LHCN-M2 (cell line): ENCODE measurements at regions not wholly inside any gene's neighbourhood (a gene's known extent, or its start where the extent isn't known, plus 50 kb on each side); places are given as distances from the start of the nearest gene placed in this dataset.

ENCODE experiments used
- DNase-seq: peaks from one replicate; pipeline ENCODE4 v3.0.0-alpha.2; 2012; ENCODE audit warnings: low read depth

DNA sequence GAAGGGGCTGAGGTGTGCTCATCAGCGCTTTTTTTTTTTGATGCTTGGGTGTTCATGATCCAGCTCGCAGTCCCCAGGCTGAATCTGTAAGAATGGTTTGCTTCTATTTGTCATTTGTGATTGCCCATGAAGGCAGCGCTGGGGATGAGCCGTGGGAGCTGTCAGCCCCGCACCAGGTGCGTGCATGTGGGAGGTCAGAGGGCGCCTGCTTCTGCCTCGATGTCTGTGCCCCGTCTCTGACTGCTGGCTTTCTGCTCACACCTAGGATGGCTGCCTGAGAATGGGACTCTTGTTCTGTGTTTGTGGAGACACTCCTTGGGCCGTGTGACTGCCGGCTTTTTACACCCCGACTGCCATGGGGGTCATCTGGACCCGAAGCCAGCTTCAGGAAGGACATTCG lies 141.2 kb upstream of the RTL1 start:
- DNase-seq: no peak

DNA sequence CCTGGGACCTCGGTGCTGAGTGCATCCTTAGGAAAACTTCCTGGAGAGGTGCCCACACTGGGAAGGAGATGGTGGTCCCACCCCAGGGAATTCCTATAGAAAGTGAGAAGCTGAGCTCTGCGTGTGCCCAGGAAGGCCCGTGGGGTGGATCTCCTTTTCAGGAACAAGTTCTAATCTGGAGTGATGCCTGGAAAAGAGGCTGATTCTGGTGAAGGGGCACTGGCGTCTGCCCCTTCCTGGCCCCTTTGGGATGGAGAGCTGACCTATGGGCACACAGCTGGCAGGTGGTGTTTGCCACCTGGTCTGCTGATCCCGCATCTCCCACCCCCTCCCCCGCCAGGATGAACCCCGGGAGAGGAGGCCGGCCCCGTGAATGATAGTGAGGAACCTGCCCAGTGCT lies 142.0 kb upstream of the RTL1 start:
- DNase-seq: no peak

DNA sequence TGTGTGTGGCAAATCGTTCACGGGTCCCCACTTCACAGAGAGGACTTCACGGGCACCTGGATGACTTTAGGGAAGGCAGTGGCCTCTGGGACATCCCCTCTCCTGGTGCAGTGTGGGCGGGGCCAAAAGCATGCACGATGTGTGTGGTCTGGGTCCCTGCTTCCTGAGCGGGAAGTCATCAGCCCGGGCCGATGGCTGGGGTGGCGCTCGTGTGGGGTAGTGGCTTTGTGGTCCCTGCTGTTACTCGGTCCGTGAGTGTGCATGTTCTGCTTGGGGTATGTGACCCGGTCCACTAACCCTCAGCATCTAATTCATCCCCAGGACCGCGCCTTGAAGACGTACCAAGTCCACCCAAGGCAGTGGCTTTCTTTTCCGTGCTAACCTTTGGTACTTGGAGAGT lies 142.5 kb upstream of the RTL1 start:
- DNase-seq: no peak

DNA sequence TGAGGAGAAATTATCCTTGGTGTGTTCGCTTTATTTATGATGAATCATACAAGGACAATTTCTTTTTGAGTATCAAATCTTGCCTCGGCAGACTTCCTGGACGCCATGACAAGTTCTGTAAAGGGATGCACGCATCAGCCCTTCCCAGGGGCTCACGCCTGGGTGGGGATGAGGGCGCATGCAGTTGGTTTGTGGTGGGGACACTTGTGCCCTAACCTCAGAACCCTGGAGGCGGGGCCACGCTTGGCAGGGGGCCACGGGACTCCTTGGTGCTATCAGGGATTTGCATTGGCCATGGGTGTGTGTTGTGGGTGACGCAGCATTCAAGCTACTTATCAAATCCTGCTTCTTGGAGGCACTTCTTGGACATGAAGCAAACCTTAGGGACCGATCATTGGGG lies 143.8 kb upstream of the RTL1 start:
- no peak for DNase-seq

DNA sequence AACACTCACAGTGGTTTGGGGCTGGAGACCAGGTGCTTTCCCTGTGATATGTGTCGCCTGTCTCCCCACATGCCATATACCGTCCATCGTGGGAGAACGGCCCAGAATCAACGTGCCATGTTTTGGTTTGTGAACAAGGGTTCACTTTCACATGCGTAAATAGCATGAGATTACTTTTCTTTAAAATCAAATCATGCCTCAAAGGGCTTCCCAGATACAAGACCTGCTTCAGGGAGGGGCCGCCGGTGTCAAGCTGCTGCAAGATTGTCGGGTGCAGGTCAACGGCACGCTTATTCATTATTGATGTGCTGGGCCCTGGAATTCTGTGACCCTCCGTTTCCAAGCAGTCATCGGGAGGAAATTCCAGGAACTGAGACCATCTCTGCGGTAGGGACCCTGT lies 145.2 kb upstream of the RTL1 start:
- no peak for DNase-seq

DNA sequence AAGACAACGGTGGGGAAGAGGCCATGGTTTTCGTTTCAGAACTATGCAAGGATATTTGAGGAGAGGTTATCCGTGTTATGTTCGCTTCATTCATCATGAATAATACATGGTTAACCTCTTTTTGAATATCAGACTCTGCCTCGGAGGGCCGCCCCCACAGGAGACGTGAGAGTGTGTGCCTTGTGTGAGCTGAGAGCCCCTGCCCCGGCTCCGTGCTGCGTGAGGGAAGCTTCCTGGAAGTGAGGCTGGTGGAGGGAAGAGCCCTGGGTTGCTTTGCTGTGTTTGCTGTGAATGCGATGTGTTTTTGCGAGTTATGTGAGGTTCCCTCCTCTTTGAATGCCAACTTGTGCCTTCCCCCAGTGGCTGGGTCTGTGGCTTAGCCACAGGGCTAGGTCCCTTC lies 146.0 kb upstream of the RTL1 start:
- no peak for DNase-seq

DNA sequence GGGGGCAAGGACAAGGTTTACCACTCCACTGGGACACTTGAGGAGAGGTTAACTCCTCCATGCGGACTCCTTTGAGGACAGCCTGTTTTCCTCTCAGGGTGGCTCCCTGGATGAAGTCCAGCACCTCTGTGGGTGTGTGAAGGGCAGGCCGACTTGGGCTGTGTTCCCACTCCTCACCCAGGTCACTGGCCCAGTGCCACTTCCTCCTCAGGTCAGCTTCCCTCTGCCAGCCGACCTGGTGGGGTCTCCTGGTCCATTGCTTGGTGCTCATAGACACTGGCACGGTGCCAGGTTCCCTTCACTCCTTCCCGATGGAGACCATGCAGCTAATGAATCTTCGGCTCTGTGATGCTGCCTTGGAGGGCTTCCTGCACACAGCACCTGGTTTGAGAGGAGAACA lies 146.4 kb upstream of the RTL1 start:
- DNase-seq: no peak

DNA sequence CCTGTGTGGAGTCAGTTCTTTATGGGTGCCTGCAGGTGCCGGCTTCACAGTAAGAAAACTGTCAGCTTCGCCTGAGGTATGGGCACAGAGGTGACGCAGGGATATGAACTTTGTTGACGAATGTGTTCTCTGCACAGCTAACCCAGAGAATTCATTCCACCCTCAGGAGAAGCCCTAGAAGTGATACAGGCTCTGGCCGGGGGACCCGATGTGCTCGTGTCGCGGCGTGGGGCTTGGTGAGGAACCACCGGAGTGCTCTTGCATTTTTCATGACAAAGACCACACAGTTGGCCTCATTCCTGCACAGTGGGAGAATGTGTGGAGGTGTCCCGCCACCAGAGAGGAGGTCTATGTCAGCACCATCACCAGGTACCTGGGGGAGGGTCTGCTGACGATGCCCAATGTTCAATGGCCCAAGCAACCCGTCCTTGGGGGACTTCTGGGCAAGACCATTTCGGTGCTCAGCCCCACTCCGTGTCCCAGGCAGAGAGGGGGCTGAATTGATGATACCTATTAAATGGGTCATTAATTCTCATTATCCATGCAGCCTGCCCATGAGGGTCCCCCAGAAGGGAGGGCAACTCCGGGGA lies 147.5 kb upstream of the RTL1 start:
- no peak for DNase-seq

DNA sequence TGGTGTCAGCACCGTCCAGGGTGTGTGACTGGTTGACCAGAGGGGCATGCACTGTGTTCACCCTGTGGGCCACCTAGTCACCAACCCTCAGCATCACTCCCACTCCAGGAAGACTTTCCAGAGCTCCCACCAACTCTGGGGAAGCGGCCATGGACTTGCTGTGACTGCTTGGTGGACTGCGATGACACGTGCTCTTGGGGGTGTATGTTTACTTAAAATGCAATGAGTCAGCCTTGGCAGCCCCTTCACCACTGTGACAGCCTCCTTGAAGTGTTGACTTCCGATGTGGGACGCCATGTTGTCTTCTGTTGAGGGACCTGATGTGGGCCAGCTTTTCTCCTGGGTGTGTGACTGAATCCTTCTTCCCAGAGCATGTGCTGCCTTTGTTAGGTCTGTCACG lies 151.1 kb upstream of the RTL1 start:
- no peak for DNase-seq

DNA sequence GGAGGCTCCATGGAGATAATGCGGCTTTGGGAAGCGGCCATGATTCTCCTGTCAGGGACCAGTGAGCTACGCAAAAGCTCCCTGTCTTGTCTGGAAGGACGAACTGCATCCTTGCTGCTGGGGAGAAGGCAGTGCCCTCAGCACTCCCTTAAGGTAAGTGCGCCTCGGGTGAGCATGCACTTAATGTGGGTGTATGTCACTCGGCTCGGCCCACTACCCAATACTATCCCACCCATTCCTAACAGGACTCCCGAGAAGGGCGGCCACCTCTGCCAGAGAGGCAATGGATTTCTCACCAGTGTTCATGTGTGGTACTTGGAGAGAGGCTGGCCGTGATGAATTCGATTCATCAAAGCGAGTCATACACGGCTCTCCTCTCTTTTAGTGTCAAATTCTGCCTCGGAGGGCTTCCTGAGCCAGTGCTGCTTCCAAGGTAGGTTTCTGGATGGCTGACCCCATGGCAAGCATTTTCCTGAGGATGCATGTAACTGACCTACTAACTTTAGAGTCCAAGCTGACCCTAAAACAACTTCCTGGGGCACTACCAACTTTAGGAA lies 151.7 kb upstream of the RTL1 start:
- DNase-seq: no peak

DNA sequence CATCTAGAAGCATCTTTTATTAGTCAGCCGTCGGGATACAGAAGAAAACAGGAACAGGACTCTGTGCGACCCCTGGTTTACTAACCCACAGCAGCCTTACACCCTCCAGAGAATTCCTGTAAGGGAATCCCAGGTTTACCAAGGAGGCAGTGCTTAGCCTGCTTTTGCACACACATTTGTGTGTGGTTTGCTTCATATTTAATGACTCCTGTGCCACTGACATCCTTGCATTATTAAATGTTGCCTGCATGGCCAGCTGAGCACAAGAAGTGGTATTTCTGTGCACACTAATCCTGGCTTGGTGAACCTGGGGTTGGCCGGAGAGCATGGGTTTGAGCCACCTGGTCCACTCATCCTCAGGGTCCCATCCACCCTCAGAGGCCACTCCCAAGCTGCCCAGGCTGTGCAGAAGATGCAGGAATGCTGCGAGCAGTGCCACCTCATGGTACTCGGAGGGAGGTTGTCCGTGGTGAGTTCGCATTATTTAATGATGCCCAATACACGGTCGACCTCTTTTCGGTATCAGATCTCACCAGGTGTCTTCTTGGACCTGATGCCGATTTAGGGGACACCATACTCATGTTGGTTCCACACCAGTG lies 152.4 kb upstream of the RTL1 start:
- DNase-seq: no peak

DNA sequence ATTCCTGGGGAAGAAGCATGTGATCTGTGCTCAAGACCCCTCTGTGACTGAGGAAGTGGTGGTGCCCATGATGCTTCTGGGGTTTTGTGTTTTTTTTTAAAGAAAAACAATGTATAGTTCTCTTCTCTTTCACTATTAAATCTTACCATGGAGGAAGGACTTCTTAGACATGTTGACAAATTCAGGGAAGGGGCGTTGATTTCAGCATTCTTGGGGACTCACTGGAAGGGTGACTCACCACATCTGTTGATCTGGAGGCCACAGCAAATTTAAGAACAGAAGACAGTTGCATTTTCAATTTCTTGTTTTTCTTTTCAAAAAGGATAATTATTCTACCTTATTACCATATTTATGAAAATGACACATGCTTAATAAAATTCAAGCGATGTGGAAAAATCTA lies 152.9 kb upstream of the RTL1 start:
- peak; percentile 31 for DNase-seq

DNA sequence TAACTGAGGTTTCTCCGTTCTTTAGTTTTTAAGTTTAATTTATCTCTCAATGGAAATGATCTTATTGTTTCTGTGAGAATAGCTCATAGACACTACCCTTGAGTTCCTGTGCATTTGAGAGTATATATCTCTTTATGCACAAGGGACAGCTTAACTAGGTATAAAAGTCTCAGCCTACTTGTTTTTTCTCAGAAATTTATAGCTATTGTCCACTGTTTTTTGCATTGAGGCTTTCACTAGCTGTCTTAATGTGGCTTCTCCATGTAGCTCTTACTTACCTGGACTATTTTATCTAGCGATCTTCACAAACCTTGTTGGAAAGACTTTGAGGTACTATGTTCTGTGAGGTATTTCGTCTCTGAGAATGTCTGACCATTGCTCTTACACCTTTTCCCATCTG lies 153.9 kb upstream of the RTL1 start:
- no peak for DNase-seq

DNA sequence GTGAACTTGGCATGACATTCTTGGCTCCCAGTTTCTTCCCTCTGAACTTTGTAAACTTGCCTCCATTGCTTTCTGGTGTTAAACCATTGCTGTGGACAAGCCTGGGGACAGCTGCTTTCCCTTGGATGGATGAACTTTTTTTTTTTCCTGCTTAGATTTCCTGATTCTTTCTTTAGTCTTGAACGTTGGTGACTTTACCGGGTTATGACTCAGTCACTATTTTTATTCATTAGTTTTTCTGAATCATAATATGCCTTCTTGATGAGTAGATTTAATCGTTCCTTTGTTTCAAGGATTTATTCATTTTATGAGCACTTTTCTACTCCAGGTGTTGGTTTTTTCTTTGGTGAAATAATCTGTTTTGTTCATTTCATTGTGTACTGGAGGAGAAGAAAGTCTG lies 155.0 kb upstream of the RTL1 start:
- peak; percentile 66 for DNase-seq

DNA sequence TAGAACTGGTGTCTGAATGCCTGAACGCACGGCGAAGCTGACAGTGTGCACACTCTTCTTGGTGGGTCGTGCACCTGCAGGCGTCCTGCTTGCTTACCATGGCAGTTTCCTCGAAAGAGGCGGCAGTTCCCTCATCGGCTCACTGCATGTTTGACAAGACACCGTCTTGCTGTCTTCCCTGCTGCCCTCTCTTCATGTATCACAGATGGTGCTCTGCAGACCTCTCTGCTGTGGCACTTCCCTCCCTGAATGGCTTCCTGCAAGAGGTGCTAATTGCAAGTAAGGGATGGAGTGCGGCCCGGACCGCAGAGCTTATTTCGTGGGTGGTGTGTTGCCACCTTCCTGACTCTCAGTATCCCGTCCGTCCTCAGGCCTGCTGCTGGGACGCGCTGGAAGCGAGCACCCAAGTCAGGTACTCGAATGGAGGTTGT lies 156.7 kb upstream of the RTL1 start:
- DNase-seq: no peak

DNA sequence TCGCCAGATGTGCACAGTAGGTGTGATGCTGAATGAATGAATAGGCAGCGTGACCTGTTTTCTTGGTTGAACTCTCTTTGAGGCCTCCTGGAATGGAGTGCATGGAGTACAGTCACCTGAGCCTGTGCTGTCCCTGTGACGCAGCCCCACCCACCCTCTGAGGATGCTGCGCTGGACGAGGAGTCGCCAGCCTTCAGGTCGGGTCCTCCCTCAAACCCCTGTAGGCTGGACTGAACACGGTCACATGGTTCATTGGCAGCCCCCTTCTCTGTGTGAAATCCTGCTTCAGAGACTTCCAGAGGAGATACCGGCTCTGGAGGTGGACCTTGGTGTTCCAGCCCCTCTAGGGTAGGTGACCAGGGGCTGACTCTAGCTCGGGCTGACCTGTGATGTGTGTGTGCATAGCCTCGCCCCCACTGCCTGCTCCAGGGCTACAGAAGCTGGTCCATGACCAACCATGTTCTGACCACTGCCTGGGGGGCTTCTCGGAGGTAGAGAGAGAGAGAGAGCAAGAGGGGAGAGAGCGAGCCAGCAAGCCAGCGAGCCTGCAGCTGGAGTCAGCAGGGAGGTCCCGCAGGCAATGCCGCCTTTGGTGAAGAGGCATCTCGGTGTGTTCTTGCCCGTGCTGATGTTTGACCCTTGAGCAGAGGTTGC lies 158.0 kb upstream of the RTL1 start:
- no peak for DNase-seq

DNA sequence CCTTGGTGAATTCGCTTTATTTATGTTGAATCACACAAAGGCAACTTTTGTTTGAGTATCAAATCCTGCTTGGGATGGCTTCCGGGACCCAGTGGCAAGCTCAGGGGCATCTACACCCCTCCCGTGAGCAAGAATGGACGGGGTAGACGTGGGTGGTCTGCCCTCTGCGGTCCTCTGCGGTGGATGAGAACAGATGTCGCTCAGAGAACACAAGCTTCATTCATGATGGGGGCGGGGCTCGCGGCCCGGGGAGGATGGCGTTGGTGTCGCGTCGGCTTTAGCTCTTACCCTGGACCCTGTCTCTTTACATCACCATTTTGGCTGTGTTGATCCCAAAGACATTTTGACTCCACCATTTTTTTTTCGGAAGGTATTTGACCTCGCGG lies 158.5 kb upstream of the RTL1 start:
- no peak for DNase-seq

DNA sequence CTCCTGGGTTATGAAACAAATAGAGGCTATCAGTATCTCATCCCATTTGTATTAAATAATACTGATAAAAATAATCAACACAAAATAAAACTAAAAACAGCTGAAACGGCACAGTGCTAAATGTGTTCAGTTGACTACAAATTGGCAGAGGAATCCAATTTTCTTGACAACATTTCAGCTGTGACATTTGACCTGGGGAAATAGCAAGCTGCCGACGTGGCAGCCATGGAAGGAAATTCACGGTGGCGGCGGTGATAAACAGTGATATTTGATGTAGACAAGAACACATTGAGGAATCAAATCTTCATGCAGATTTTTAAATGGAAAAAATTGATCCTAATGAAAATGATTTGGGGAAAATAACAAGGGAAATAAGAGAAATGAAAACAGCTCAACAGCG lies 159.1 kb upstream of the RTL1 start:
- no peak for DNase-seq

DNA sequence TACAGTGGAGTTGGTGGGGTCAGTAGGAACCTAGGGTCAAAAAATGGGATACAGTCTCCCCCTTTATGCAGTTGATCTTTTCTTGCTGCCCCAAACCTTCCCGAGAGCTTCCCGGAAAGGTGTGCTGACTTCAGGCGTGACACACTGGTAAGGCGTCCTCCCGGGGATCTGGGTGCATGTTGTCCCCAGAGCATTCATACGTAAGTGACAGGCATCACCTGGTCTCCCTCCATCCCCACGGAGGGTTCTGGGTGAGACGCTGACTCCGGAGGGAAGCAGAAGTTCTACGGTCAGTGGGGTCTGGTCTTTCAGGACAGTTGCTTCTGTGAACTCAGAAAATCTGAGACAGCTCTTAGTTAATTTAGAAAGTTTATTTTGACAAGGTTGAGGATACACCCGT lies 159.6 kb upstream of the RTL1 start:
- no peak for DNase-seq

DNA sequence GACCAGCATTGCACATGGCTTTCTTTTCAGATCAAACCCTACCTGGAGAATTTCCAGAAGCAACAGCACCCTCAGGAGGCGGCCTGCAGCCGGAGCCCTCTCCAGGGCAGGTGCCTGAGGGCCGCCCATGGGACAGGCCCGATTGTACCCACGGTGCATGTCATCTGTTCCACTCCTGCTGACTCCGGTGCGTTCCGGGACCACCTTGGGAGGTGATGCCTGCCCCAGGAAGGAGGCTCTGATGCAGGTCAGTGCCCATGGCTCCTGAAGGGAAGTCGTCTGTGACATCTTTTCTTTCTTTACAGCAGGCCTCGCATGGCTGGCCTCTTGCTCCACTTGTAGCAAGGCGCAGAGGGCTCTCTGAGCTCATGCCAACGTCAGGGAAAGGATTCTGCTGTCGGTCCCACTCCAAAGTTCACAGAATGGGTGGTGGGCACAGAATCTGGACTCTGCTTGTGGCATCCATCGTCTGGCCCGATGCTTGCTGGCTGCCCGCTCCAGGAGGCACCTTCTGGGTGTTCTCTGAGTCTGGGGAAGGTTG lies 160.7 kb upstream of the RTL1 start:
- no peak for DNase-seq

DNA sequence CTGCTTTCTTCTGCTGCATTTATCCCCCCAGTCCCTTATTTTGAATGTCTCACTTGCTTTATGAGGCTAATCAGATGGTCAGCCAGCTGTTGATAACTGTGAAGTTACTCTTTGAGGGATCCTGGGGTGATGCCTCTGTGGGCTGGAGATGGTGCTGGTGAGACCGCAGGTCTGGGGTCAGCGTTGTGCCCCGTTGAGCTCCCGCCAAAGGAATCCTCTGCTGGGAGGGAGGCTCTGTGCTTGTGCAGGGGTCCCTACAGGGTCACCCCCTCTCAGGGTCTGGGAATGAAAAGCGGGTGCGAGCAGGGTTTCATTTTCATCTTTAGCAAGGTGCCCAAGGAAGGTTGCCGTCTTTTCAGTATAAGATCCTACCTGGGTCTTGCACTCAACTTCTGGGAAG lies 161.2 kb upstream of the RTL1 start:
- DNase-seq: no peak

DNA sequence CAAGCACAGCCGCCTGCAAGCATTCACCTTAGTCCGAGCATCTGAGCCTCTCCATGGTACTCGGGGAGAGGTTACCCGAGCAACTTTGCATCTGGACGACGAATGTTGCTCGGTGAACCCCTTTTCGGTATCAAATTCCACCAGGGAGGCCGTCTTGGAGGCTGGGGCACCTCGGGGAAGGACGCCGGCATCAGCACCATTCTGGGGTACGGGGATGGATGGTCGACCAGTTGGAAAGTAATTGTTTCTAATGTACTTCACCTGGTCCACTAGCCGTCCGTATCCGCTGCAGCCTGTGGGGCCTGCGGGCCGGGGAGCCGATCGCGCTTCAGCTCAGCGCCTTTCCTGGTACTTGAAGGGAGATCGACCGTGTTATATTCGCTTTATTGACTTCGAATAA lies 161.7 kb upstream of the RTL1 start:
- DNase-seq: no peak
